PC-9 (cell line): ENCODE measurements at regions not wholly inside any gene's neighbourhood (a gene's known extent, or its start where the extent isn't known, plus 50 kb on each side); places are given as distances from the start of the nearest gene placed in this dataset.

ENCODE experiments used
- CTCF ChIP-seq: fragments of 200-600 bp; sonication (generic); conservative IDR thresholded peaks from 2 replicates; pipeline ENCODE4 v1.6.1; 2017; ENCODE audit warnings: mixed run types, antibody characterized with exemption, mild to moderate bottlenecking, moderate library complexity
- EZH2 ChIP-seq: fragments of 200-600 bp; sonication (generic); IDR thresholded peaks from 2 replicates; pipeline ENCODE4 v1.8.0; 2017; ENCODE audit warnings: antibody characterized with exemption, low read depth

GRCh38 chr9:135248111-135248510 is 160.6 kb downstream of the OLFM1 start:
- TF ChIP-seq CTCF = no peak
- no peak for TF ChIP-seq EZH2
